H1 (cell line): ENCODE measurements at regions not wholly inside any gene's neighbourhood (a gene's known extent, or its start where the extent isn't known, plus 50 kb on each side); places are given as distances from the start of the nearest gene placed in this dataset.

ENCODE experiments used
- CHD7 ChIP-seq: fragments of 300-600 bp; sonication (generic); IDR thresholded peaks from 2 replicates; pipeline ENCODE4 v1.7.1; 2012; ENCODE audit warnings: low read length, moderate library complexity, mild to moderate bottlenecking, inconsistent platforms; ENCODE audit not compliant: insufficient replicate concordance
- RBBP5 ChIP-seq: IDR thresholded peaks from 2 replicates; pipeline ENCODE4 v1.7.1; 2012; ENCODE audit warnings: low read depth, mild to moderate bottlenecking, inconsistent platforms, low read length, moderate library complexity, borderline replicate concordance
- SIN3A ChIP-seq, 2 experiments: IDR thresholded peaks in 1 of 2; conservative IDR thresholded peaks in 1 of 2; 2 replicates each; pipeline ENCODE4 v1.6.1; 2011 to 2012; ENCODE audit warnings: low read length in 2 of 2, improper control_type of control experiment in 1 of 2, low read depth in 1 of 2, mild to moderate bottlenecking in 1 of 2
- SP4 ChIP-seq: IDR thresholded peaks from 2 replicates; pipeline ENCODE4 v1.6.1; 2012; ENCODE audit warnings: low read length, inconsistent platforms
- TAF1 ChIP-seq: IDR thresholded peaks from 2 replicates; pipeline ENCODE4 v1.6.1; 2011; ENCODE audit warnings: mild to moderate bottlenecking, low read depth, low read length
- TBP ChIP-seq: IDR thresholded peaks from 2 replicates; pipeline ENCODE4 v1.6.1; 2011; ENCODE audit warnings: low read depth, low read length, improper control_type of control experiment

DNA sequence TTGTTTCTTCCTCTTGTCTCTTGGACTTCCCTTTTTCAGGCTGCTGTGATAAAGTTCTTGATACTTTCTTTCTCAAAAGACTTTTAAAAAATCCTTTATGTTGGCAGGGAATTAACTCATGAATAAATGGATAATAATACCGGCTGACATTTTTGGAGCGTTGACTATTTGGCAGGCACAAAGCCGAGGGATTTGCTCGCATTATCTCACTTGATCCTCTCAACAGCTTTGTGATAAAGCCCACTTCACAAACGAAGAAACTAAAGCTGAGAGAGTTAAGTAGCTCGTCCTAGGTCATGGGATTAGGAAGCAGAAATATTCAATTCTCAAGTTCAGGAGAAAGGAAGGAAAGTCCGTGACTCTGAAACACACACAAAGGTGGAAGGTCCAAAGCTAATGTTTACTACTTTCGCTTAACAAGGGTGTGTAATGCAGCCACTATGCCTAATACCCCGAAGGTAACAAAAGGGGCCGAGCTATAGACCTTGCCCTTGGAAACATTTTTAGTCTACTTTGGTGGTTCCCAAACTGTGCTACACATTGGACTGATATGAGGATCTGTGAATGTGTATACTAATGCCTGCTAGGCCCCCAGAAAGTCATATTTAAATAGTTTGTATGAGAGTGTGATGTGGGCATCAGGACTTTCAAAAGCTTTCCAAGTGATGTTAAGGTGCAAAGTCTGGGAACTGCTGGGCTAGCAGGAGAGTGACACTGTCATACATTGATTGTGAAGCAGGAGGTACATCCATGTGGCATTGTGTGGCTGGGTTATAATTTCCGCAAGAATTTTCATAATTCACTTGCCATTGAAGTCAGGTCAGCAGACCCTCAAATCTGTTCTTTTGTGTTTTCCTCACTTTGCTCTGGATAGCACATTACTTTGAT is 508.4 kb downstream of the PLCL1 start (continued):
- TF ChIP-seq TBP (no peak), CHD7 (no peak), SP4 (no peak), SIN3A (conservative IDR thresholded peaks at IDR 0.05 in 1 of 2, IDR thresholded peaks at IDR 0.05 in 1 of 2; ENCODE audit: low read depth in 1 of 2, low read length in 2 of 2) (no peak), TAF1 (no peak), RBBP5 (no peak)
